ENCODE measurements at regions not wholly inside any gene's neighbourhood (a gene's known extent, or its start where the extent isn't known, plus 50 kb on each side); places are given as distances from the start of the nearest gene placed in this dataset.

DNA sequence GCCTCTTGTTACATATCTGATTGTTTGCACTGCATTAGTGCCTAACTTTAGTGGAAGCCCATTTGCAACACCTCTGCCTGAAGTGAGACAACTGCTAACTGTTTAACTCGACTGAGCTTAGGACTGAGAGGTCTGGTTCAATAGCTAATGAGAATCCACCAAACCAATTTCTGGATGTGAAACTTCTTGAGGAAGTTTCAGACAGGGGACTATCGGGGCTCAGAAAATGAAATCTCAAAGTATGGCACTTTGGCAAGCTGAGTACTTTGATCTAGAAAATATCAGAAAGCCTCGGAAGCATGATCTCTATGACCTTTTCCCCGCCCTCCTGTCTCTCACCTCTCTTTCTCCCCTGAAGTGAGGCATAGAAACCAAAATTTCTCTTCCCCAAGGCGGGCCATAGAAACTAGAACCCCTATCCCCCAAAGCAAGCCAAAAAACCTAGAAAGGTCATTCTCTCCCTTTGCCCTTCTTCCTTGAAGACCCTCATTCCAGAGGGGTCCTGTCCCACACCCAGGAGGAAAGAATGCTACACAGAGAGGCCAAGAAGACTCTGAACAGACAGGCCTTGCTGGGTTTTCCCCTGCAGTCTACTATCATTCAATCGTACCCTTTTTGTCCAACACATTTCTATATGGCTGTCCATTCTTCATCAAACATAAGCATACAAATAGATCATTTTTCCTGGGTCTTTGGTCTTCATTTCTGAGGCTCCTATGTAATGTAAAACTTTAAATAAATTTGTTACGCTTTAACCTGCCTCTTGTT lies 69.6 kb upstream of the CREB1 start:
- Histone ChIP-seq H3K9me3 (no peaks in the 10 kb centered on the region), H3K4me1 (no peaks in the 10 kb centered on the region), H3K36me3 (no peaks in the 10 kb centered on the region), H3K27ac (no peak overlapping the region), H3K27me3 (no peaks in the 10 kb centered on the region), H3K4me3 (no peak overlapping the region)
- DNase-seq (ENCODE audit: low spot score in 2 of 2), result no peak
- intact Hi-C loops (cut with DNase I; ENCODE audit: low total_unique reads), result no loop called here
- TF ChIP-seq POLR2A (IDR thresholded peaks at IDR 0.05), result no peak
- no peak for TF ChIP-seq POLR2AphosphoS5 (IDR thresholded peaks at IDR 0.05)

DNA sequence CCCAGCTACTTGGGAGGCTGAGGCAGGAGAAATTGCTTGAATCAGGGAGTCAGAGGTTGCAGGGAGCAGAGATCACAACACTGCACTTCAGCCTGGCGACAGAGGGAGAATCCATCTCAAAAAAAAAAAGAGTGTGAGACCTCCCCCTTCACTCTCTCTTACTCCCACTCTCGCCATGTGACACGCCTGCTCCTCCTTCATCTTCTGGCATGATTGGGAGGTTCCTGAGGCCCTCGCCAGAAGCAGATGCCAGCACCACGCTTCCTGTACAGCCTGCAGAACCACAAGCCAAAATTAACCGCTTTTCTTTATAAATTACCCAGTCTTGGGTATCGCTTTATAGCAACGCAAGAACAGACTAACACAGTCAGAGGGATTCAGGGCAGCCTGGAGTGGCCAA lies 66.3 kb upstream of the CREB1 start:
- intact Hi-C loops (cut with DNase I; ENCODE audit: low total_unique reads), result no loop called here
- DNase-seq (ENCODE audit: low spot score in 2 of 2), result no peak
- no peaks in the 10 kb centered on the region for H3K9me3 ChIP-seq
- TF ChIP-seq POLR2AphosphoS5 (IDR thresholded peaks at IDR 0.05) (no peak), POLR2A (IDR thresholded peaks at IDR 0.05) (no peak)
- TF ChIP-seq, protein P1, sequence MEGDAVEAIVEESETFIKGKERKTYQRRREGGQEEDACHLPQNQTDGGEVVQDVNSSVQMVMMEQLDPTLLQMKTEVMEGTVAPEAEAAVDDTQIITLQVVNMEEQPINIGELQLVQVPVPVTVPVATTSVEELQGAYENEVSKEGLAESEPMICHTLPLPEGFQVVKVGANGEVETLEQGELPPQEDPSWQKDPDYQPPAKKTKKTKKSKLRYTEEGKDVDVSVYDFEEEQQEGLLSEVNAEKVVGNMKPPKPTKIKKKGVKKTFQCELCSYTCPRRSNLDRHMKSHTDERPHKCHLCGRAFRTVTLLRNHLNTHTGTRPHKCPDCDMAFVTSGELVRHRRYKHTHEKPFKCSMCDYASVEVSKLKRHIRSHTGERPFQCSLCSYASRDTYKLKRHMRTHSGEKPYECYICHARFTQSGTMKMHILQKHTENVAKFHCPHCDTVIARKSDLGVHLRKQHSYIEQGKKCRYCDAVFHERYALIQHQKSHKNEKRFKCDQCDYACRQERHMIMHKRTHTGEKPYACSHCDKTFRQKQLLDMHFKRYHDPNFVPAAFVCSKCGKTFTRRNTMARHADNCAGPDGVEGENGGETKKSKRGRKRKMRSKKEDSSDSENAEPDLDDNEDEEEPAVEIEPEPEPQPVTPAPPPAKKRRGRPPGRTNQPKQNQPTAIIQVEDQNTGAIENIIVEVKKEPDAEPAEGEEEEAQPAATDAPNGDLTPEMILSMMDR (IDR thresholded peaks at IDR 0.05), result no peak
- no peaks in the 10 kb centered on the region for H3K27me3 ChIP-seq
- H3K4me1 ChIP-seq, result no peaks in the 10 kb centered on the region
- H3K4me3 ChIP-seq, result no peak overlapping the region
- no peak overlapping the region for H3K27ac ChIP-seq
- H3K36me3 ChIP-seq, result no peaks in the 10 kb centered on the region

DNA sequence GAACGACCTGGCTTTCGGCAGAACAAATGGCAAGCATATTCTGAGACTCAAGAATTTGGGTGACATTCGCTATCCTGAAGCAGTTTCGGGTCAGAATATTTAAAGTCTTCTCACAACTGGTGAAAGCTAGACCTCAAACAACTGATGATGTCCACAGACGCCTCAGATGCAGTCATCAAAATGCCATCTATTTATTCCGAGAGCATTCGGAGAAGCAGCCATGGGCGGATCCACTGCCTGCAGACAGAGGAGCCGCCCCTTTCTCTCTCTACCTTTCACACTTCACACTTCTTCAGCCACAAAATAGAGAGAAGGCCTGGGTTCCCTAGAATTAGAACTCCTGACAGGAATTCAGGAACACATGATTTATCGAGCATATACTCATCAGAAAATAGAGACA lies 65.8 kb upstream of the CREB1 start:
- DNase-seq (ENCODE audit: low spot score in 2 of 2), result no peak
- Histone ChIP-seq H3K36me3 (no peaks in the 10 kb centered on the region), H3K4me1 (no peaks in the 10 kb centered on the region), H3K27ac (no peak overlapping the region), H3K4me3 (no peak overlapping the region), H3K9me3 (no peaks in the 10 kb centered on the region), H3K27me3 (no peaks in the 10 kb centered on the region)
- TF ChIP-seq POLR2AphosphoS5 (IDR thresholded peaks at IDR 0.05) (no peak), POLR2A (IDR thresholded peaks at IDR 0.05) (no peak)
- TF ChIP-seq, protein P1 (IDR thresholded peaks at IDR 0.05), result no peak
- intact Hi-C loops (cut with DNase I; ENCODE audit: low total_unique reads), result no loop called here

DNA sequence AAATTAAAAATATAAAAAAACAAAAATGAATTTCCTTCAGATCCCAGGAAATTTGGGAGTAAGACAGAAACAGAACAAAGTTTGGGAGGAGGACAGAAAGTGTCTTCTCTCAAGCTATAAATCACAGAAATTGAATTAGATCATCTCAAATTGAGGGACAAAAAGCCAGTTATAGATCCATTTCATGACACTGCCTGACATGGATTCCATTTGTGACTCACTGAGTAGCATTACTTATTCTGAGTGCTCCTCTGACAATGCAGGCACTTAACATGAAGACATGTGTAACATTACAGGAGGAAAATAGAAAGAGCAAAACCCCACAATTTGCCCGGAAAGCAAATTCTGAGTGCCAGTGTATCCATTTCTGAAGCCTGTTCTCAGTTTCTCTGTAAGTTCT lies 63.9 kb upstream of the CREB1 start:
- Histone ChIP-seq H3K4me3 (no peak overlapping the region), H3K27me3 (no peaks in the 10 kb centered on the region), H3K9me3 (no peaks in the 10 kb centered on the region), H3K4me1 (no peaks in the 10 kb centered on the region), H3K27ac (no peak overlapping the region), H3K36me3 (no peaks in the 10 kb centered on the region)
- intact Hi-C loops (cut with DNase I; ENCODE audit: low total_unique reads), result no loop called here
- no peak for TF ChIP-seq POLR2A (IDR thresholded peaks at IDR 0.05)
- TF ChIP-seq, protein P1 (IDR thresholded peaks at IDR 0.05), result no peak
- no peak for TF ChIP-seq POLR2AphosphoS5 (IDR thresholded peaks at IDR 0.05)
- no peak for DNase-seq (ENCODE audit: low spot score in 2 of 2)

DNA sequence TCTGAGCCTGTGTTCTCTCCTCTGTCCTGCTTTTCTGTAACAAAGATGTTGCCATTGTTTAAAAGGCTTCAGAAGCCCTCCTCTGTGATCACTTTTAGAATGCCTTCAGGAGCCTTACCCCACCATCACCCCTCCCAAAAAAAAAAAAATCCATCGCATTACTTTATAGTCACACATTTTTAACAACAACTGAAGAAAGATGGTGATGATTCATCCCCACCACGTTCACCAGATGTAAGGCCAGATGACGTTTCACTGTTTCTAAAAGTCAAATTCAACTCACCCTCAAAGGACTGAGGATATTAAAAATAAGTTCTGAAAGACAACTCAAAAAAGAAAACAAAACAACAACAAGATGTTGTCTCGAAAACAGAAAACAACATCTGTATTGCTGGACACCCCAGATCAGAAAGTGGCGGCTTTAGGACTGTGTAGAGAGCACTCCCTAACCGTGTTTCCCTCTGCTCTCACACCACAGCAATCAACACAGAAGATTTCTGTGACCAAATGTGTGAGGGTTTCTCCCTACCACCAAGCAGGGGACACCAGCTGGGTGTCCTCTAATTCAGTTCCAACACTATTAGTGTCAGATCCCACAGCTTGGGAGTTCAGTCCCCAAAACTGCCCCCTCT lies 61.9 kb upstream of the CREB1 start:
- no peak for TF ChIP-seq POLR2AphosphoS5 (IDR thresholded peaks at IDR 0.05)
- TF ChIP-seq POLR2A (IDR thresholded peaks at IDR 0.05), result no peak
- TF ChIP-seq, protein P1 (IDR thresholded peaks at IDR 0.05), result no peak
- no peak for DNase-seq (ENCODE audit: low spot score in 2 of 2)
- Histone ChIP-seq H3K27me3 (no peaks in the 10 kb centered on the region), H3K4me3 (no peak overlapping the region), H3K4me1 (no peaks in the 10 kb centered on the region), H3K36me3 (no peaks in the 10 kb centered on the region), H3K9me3 (no peaks in the 10 kb centered on the region), H3K27ac (peak overlapping the region in 1 of 2 donors; percentile 48)
- intact Hi-C loops (cut with DNase I; ENCODE audit: low total_unique reads), result no loop called here

All from breast epithelium (tissue), 4 donors.